ENCODE measurements at regions not wholly inside any gene's neighbourhood (a gene's known extent, or its start where the extent isn't known, plus 50 kb on each side); places are given as distances from the start of the nearest gene placed in this dataset.

- ChIA-PET POLR2A (no interaction called here), CTCF (no interaction called here), RAD21 (ENCODE audit: low non-redundant PET in 1 of 2, low total read pairs in 2 of 2, uncharacterized antibody in 2 of 2, unreplicated experiment in 2 of 2) (no interaction called here)
- no TSS peak for BruUV-seq (replicated peaks)
- Histone ChIP-seq H3K4me3 (replicated peaks in 1 of 2; ENCODE audit: low read depth in 1 of 2, low read length in 2 of 2) (no peak overlapping the region), H3K9me2 (ENCODE audit: insufficient read depth) (no peaks in the 10 kb centered on the region), H3K27me3 (ENCODE audit: insufficient read depth, low read length) (no peaks in the 10 kb centered on the region), H3K9ac (ENCODE audit: low read length) (no peak overlapping the region), H3K27ac (ENCODE audit: low read depth, low read length) (no peak overlapping the region), H3K4me1 (ENCODE audit: control insufficient read depth in 1 of 2, insufficient read depth in 2 of 2, low read length in 2 of 2) (no peaks in the 10 kb centered on the region), H3K36me3 (ENCODE audit: control insufficient read depth in 1 of 2, insufficient read depth in 2 of 2, low read length in 2 of 2) (no peaks in the 10 kb centered on the region), H3K79me2 (ENCODE audit: insufficient read depth, low read length) (no peaks in the 10 kb centered on the region), H3K4me2 (ENCODE audit: low read length) (no peak overlapping the region), H4K20me1 (ENCODE audit: insufficient read depth) (no peaks in the 10 kb centered on the region), H2AFZ (ENCODE audit: low read depth, low read length, poor library complexity, severe bottlenecking) (no peak overlapping the region), H3K9me3 (ENCODE audit: control insufficient read depth in 1 of 2, insufficient read depth in 1 of 2, low read depth in 1 of 2, low read length in 2 of 2) (no peaks in the 10 kb centered on the region)
- ATAC-seq (no peak), DNase-seq (ENCODE audit: low read depth, low spot score) (no peak)
- TF ChIP-seq YY1 (IDR thresholded peaks at IDR 0.05; ENCODE audit: extremely low read depth, insufficient replicate concordance, low read depth, low read length) (no peak), ZBTB33 (IDR thresholded peaks at IDR 0.05; ENCODE audit: extremely low read depth, insufficient replicate concordance, low read length) (no peak), JUND (IDR thresholded peaks at IDR 0.05) (no peak), ZFX (IDR thresholded peaks at IDR 0.05) (no peak), ATF3 (IDR thresholded peaks at IDR 0.05) (no peak), TCF7L2 (IDR thresholded peaks at IDR 0.05; ENCODE audit: borderline replicate concordance, extremely low read depth, insufficient read depth, insufficient read length) (no peak), EZH2 (IDR thresholded peaks at IDR 0.05) (no peak), POLR2AphosphoS5 (IDR thresholded peaks at IDR 0.05; ENCODE audit: low read depth, low read length) (no peak), EGR1 (IDR thresholded peaks at IDR 0.05; ENCODE audit: low read depth) (no peak), CEBPB (IDR thresholded peaks at IDR 0.05; ENCODE audit: low read depth) (no peak), SRF (IDR thresholded peaks at IDR 0.05; ENCODE audit: low read depth) (no peak), ZNF274 (IDR thresholded peaks at IDR 0.05; ENCODE audit: low read depth, low read length) (no peak), POLR2A (IDR thresholded peaks at IDR 0.05; ENCODE audit: borderline replicate concordance, extremely low read depth, insufficient read depth, insufficient read length) (no peak), ELF1 (IDR thresholded peaks at IDR 0.05; ENCODE audit: borderline replicate concordance, low read depth) (no peak), SIN3A (IDR thresholded peaks at IDR 0.05; ENCODE audit: low read depth) (no peak), FOSL1 (IDR thresholded peaks at IDR 0.05; ENCODE audit: low read depth) (no peak)
- intact Hi-C loops (cut with micrococcal nuclease): no loop called here
Measured at GRCh38 chr14:36009643-36010042, 166.9 kb downstream of the PTCSC3 start.

Data from HCT116 (cell line).